Upper lobe of left lung (tissue), 4 donors: ENCODE measurements at regions not wholly inside any gene's neighbourhood (a gene's known extent, or its start where the extent isn't known, plus 50 kb on each side); places are given as distances from the start of the nearest gene placed in this dataset.

ENCODE experiments used
- EP300 ChIP-seq, 4 donors: sonication (generic); formaldehyde crosslinking; IDR thresholded peaks; one replicate each; pipeline ENCODE4 v1.5.1; 2017; ENCODE audit warnings: antibody characterized with exemption in 4 of 4, control low read depth in 2 of 4
- POLR2AphosphoS5 ChIP-seq, 2 donors: sonication (generic); formaldehyde crosslinking; IDR thresholded peaks; one replicate each; pipeline ENCODE4 v1.5.1; 2017; ENCODE audit warnings: antibody characterized with exemption in 2 of 2
- TF ChIP-seq, protein P1 (sequence below), 6 experiments: fragments of 450-650 bp in 4 of 6; fragments of 200-600 bp in 2 of 6; sonication (generic) in 2 of 6; IDR thresholded peaks; one replicate each; pipeline ENCODE4 v1.5.1; 2016 to 2019; ENCODE audit warnings: antibody characterized with exemption in 6 of 6

DNA sequence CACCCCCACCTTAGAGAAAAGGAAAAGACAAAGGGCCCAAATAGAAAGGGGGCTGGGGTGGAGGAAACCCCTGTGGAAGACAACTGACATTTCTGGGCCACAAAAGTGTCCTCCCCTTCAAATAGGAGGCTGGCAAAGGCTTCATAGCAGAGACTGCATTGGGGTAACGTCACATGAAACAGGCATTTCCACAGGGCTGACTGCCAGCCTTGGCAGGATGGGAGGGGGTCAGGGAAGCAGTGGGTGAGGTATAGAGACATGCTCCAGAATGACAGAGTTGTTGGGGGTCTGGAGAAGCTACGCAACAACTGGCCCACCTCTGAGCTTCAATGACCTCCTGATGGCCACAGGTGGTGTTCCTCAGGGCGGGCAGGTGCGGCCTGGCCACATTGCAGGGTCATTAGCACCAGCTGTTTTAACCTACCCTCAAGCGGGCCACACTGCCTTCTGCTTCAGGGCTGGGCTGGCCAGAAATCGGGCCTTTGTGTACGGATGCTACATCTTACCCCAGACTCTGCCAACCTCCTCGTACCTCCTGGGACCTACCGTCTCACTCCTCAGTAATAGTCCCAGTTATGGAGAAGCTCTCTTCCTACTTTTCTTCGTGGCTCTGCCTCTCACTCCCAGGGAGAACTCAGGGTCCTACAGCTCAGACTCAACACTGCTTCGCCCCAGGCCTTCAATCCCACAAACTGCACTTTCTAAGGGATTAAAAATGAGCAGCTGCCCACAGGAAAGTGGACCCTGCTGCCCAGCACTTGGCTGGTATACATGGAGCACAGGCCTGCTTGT lies 160.0 kb upstream of the NCAM1 start:
- TF ChIP-seq POLR2AphosphoS5 (IDR thresholded peaks at IDR 0.05) (no peak), EP300 (IDR thresholded peaks at IDR 0.05) (no peak)
- TF ChIP-seq, protein P1, sequence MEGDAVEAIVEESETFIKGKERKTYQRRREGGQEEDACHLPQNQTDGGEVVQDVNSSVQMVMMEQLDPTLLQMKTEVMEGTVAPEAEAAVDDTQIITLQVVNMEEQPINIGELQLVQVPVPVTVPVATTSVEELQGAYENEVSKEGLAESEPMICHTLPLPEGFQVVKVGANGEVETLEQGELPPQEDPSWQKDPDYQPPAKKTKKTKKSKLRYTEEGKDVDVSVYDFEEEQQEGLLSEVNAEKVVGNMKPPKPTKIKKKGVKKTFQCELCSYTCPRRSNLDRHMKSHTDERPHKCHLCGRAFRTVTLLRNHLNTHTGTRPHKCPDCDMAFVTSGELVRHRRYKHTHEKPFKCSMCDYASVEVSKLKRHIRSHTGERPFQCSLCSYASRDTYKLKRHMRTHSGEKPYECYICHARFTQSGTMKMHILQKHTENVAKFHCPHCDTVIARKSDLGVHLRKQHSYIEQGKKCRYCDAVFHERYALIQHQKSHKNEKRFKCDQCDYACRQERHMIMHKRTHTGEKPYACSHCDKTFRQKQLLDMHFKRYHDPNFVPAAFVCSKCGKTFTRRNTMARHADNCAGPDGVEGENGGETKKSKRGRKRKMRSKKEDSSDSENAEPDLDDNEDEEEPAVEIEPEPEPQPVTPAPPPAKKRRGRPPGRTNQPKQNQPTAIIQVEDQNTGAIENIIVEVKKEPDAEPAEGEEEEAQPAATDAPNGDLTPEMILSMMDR (IDR thresholded peaks at IDR 0.05), result no peak
